K562 (cell line): ENCODE measurements at regions not wholly inside any gene's neighbourhood (a gene's known extent, or its start where the extent isn't known, plus 50 kb on each side); places are given as distances from the start of the nearest gene placed in this dataset.

Source experiments
- ATAC-seq: fragments of 200-7000 bp; cut with Tn5 transposase; 3 replicates; pipeline ENCODE4 v1.9.1; 2020; ENCODE audit warnings: moderate library complexity
- BruUV-seq: library from RNA; stranded (reverse); fragments of 400-500 nt; replicated peaks from 2 replicates; lab custom pipeline; 2021; lab: Mats Ljungman, UMichigan
- CTCF ChIA-PET: fragments of 300-600 bp; formaldehyde crosslinking; extraction: SDS; loops from one replicate; lab custom pipeline; 2021; ENCODE audit warnings: low intra/inter-chr PET ratio; lab: Yijun Ruan, JAX
- POLR2A ChIA-PET: fragments of 300-600, 350-650 bp; sonication (Branson Sonifier 250); formaldehyde crosslinking; extraction: SDS; loops from one replicate; lab custom pipeline; 2021; ENCODE audit warnings: antibody characterized with exemption, inconsistent platforms; lab: Yijun Ruan, JAX
- DNase-seq, 4 experiments: peaks; one replicate each; pipeline versions ENCODE4 v3.0.0 to v3.0.0-alpha.2; 2011 to 2018; ENCODE audit warnings: low spot score in 3 of 4, mixed read lengths in 3 of 4; ENCODE audit errors: extremely low read depth in 1 of 4
- FAIRE-seq: peaks from 2 replicates; lab custom pipeline; 2011; peaks lifted over from hg19 to GRCh38; lab: Jason Lieb, UNC
- H2AFZ ChIP-seq: 2 replicates; pipeline ENCODE4 v1.6.0; 2011; ENCODE audit warnings: low read depth, low read length, control low read depth, inconsistent platforms
- H3K27ac ChIP-seq: fragments of 200-600 bp; 3 replicates; pipeline ENCODE4 v1.8.0; 2011; ENCODE audit warnings: low read depth, mild to moderate bottlenecking, control low read depth, inconsistent platforms, low read length, moderate library complexity, mixed read lengths; ENCODE audit errors: extremely low read depth
- H3K27me3 ChIP-seq, 2 experiments: fragments of 300-600 bp in 1 of 2; 2 replicates in 1 of 2; 3 replicates in 1 of 2; pipeline versions ENCODE4 v1.6.0 to v1.8.0; 2011; ENCODE audit warnings: inconsistent platforms in 2 of 2, low read length in 2 of 2, mild to moderate bottlenecking in 1 of 2, mixed read lengths in 1 of 2, moderate library complexity in 1 of 2; ENCODE audit not compliant: control insufficient read depth in 2 of 2, insufficient read depth in 2 of 2
- H3K36me3 ChIP-seq: fragments of 300-600 bp; 3 replicates; pipeline ENCODE4 v1.8.0; 2011; ENCODE audit warnings: mild to moderate bottlenecking, low read length, inconsistent platforms; ENCODE audit not compliant: control insufficient read depth, insufficient read depth
- H3K4me1 ChIP-seq, 2 experiments: fragments of 200-600 bp in 1 of 2; replicated peaks in 1 of 2; 2 replicates in 1 of 2; 3 replicates in 1 of 2; pipeline versions ENCODE4 v1.5.1 to v1.8.0; 2011; ENCODE audit warnings: inconsistent platforms in 2 of 2, low read length in 2 of 2, mild to moderate bottlenecking in 1 of 2, mixed read lengths in 1 of 2, moderate library complexity in 1 of 2; ENCODE audit not compliant: control insufficient read depth in 2 of 2, insufficient read depth in 2 of 2
- H3K4me2 ChIP-seq: 2 replicates; pipeline ENCODE4 v1.6.1; 2011; ENCODE audit warnings: low read length, control low read depth, inconsistent platforms, mixed read lengths; ENCODE audit not compliant: insufficient read depth
- H3K4me3 ChIP-seq: fragments of 200-600 bp; sonication (generic), shearing (Covaris generic); 2 replicates; pipeline ENCODE4 v1.5.1; 2016; ENCODE audit warnings: control low read depth, inconsistent platforms
- H3K79me2 ChIP-seq: fragments of 200-600 bp; 3 replicates; pipeline ENCODE4 v1.8.0; 2011; ENCODE audit warnings: low read length, inconsistent platforms; ENCODE audit not compliant: control insufficient read depth, insufficient read depth
- H3K9ac ChIP-seq, 2 experiments: 2 replicates each; pipeline versions ENCODE4 v1.6.0 to v1.6.1; 2011; ENCODE audit warnings: low read depth in 2 of 2, low read length in 2 of 2, control low read depth in 1 of 2, inconsistent platforms in 1 of 2, mild to moderate bottlenecking in 1 of 2, mixed read lengths in 1 of 2; ENCODE audit not compliant: insufficient read depth in 1 of 2
- H3K9me1 ChIP-seq: one replicate; pipeline ENCODE4 v1.6.0; 2011; ENCODE audit warnings: inconsistent platforms, mild to moderate bottlenecking, low read length, moderate library complexity; ENCODE audit not compliant: control insufficient read depth, insufficient read depth
- H3K9me3 ChIP-seq: replicated peaks from 2 replicates; pipeline ENCODE4 v1.5.1; 2011; ENCODE audit warnings: low read depth, low read length, inconsistent platforms; ENCODE audit not compliant: control insufficient read depth, insufficient read depth
- H4K20me1 ChIP-seq: replicated peaks from 2 replicates; pipeline ENCODE4 v1.6.1; 2011; ENCODE audit warnings: low read length, inconsistent platforms, mixed read lengths; ENCODE audit not compliant: control insufficient read depth, insufficient read depth
- ARID3B ChIP-seq: fragments of 250-450 bp; sonication (Bioruptor Pico); IDR thresholded peaks from 2 replicates; pipeline ENCODE4 v1.4.0; 2020; ENCODE audit warnings: borderline replicate concordance
- DEAF1 ChIP-seq: fragments of 450-650 bp; formaldehyde crosslinking; IDR thresholded peaks from 2 replicates; pipeline ENCODE4 v1.4.0; 2020; ENCODE audit warnings: mild to moderate bottlenecking, moderate library complexity
- GABPB2 ChIP-seq: fragments of 250-450 bp; sonication (Bioruptor Pico); conservative IDR thresholded peaks from 2 replicates; pipeline ENCODE4 v1.5.1; 2021; ENCODE audit warnings: mild to moderate bottlenecking
- GTF2A2 ChIP-seq: IDR thresholded peaks from 2 replicates; pipeline ENCODE4 v1.6.1; 2016; ENCODE audit warnings: mild to moderate bottlenecking, missing genetic modification characterization, missing compliant biosample characterization
- NR0B1 ChIP-seq: fragments of 450-650 bp; IDR thresholded peaks from one replicate; pipeline ENCODE4 v1.6.1; 2018; ENCODE audit warnings: mild to moderate bottlenecking, moderate library complexity; ENCODE audit not compliant: partially characterized antibody
- RCOR1 ChIP-seq, 2 experiments: IDR thresholded peaks; 2 replicates each; pipeline ENCODE4 v1.6.1; 2012; ENCODE audit warnings: low read depth in 2 of 2, low read length in 2 of 2, borderline replicate concordance in 1 of 2, improper control_type of control experiment in 1 of 2
- ZNF696 ChIP-seq: fragments of 250-450 bp; sonication (Bioruptor Pico); conservative IDR thresholded peaks from 2 replicates; pipeline ENCODE4 v1.4.0; 2020; ENCODE audit warnings: mild to moderate bottlenecking, moderate library complexity
- ZNF780A ChIP-seq: fragments of 250-450 bp; sonication (Bioruptor Pico); IDR thresholded peaks from 2 replicates; pipeline ENCODE4 v1.5.0; 2021; ENCODE audit warnings: mild to moderate bottlenecking
- WGBS: fragments of 100-300 bp; shearing (Covaris generic); methylation state at CpG from one replicate; pipeline ENCODE4 v1.1.6; 2016; ENCODE audit warnings: low coverage, mixed read lengths; ENCODE audit not compliant: insufficient coverage; ENCODE audit errors: missing lambda C conversion rate; 5-methylcytosine and 5-hydroxymethylcytosine counted together
- in situ Hi-C: fragments of 300-500 bp; cut with MboI; formaldehyde crosslinking; loops from 4 replicates; pipeline ENCODE4 v1.15.0; 2018; ENCODE audit warnings: inconsistent platforms, mixed read lengths
- intact Hi-C: fragments of 100-400 bp; cut with micrococcal nuclease; formaldehyde crosslinking; loops from 2 replicates; pipeline ENCODE4 v1.14.2; 2022
- TF ChIP-seq, protein P1 (sequence below): fragments of 450-650 bp; formaldehyde crosslinking; conservative IDR thresholded peaks from 2 replicates; pipeline ENCODE4 v1.4.0; 2022; ENCODE audit warnings: mild to moderate bottlenecking, missing genetic modification characterization
- TF ChIP-seq, protein P2 (sequence below): fragments of 250-450 bp; sonication (Bioruptor Pico); IDR thresholded peaks from 2 replicates; pipeline ENCODE4 v1.5.0; 2021; ENCODE audit warnings: mild to moderate bottlenecking, moderate library complexity
- TF ChIP-seq, protein P3 (sequence below): fragments of 450-650 bp; formaldehyde crosslinking; IDR thresholded peaks from 2 replicates; pipeline ENCODE4 v1.4.0; 2020; ENCODE audit warnings: mild to moderate bottlenecking, mixed read lengths

DNA sequence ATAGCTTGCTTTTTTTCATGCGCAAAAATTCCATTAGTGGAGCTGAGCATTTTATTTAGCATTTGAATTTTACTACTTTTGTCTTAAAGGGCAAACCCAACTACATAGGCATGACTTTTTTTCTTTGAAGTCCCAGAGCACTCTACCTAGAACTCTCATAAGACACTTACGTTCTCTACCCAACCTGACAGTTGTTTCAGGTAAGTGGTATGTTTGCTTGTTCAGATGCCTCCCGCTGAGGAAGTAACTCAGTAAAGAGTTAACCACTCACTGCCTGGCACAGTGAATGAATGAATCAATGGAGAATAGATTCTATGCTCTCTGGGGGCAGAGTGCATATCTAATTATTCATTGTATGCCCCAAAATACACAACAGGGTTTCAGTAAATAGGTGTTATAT, 212.3 kb upstream of the PRDM1 start:
- H2AFZ ChIP-seq, result no peak overlapping the region
- no peak for TF ChIP-seq ZNF696 (CRISPR knock-in tag)
- TF ChIP-seq GABPB2 (CRISPR knock-in tag), result no peak
- no peak for TF ChIP-seq NR0B1
- no peak for TF ChIP-seq ARID3B (CRISPR knock-in tag)
- TF ChIP-seq GTF2A2 (tag), result no peak
- no peak for TF ChIP-seq RCOR1 (IDR thresholded peaks at IDR 0.05; ENCODE audit: borderline replicate concordance in 1 of 2, low read depth in 2 of 2, low read length in 2 of 2)
- TF ChIP-seq, protein P1, sequence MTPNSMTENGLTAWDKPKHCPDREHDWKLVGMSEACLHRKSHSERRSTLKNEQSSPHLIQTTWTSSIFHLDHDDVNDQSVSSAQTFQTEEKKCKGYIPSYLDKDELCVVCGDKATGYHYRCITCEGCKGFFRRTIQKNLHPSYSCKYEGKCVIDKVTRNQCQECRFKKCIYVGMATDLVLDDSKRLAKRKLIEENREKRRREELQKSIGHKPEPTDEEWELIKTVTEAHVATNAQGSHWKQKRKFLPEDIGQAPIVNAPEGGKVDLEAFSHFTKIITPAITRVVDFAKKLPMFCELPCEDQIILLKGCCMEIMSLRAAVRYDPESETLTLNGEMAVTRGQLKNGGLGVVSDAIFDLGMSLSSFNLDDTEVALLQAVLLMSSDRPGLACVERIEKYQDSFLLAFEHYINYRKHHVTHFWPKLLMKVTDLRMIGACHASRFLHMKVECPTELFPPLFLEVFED, result no peak
- TF ChIP-seq, protein P2, sequence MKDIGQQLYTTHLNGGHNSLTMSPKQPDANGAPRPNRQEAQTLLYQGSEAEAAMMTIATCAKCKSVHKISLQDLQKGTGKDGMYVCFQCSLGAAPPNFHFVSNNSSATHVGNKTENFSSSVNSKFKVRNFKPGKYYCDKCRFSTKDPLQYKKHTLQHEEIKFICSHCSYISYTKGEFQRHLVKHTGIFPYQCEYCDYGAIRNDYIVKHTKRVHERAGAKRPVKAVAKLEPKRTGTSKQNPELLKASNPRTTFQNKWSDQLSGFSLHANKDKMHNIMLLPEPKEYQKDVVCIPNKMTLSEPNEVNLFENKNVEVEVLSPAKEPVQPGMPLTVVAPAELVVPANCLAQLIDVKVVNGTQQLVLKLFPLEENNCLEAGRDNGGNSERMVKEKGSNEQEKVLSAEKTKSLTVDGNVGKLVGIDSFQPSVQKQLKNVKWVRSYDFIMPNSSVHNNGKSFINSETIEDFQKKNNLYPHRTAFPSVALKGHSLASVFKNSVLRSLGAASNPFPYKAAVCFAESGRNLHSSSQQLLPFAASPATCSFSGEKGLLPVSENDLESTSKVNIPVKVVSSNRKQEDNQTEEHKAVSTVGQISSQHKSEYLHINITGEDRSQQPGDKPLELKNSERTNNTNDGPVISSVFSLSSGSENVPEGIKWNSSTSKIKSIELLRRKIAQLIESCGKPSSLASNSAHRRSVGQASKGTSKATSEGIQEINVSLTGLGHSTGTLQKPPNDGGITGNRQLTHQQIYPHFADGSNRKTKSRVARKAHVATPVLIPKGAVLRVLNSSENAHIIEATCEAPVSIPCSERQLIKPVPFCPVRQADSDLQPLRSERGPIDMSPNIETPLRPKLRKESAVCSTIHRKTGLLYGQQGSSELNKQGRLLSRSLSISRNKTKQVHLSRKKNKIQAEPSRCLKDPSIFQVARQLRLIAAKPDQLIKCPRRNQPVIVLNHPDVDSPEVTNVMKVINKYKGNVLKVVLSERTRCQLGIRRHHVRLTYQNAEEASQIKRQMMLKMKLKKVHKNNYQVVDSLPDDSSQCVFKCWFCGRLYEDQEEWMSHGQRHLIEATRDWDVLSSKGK (CRISPR knock-in tag), result no peak
- TF ChIP-seq, protein P3, sequence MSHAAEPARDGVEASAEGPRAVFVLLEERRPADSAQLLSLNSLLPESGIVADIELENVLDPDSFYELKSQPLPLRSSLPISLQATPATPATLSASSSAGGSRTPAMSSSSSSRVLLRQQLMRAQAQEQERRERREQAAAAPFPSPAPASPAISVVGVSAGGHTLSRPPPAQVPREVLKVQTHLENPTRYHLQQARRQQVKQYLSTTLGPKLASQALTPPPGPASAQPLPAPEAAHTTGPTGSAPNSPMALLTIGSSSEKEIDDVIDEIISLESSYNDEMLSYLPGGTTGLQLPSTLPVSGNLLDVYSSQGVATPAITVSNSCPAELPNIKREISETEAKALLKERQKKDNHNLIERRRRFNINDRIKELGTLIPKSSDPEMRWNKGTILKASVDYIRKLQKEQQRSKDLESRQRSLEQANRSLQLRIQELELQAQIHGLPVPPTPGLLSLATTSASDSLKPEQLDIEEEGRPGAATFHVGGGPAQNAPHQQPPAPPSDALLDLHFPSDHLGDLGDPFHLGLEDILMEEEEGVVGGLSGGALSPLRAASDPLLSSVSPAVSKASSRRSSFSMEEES, result no peak
- TF ChIP-seq DEAF1 (CRISPR knock-in tag), result no peak
- TF ChIP-seq ZNF780A (CRISPR knock-in tag), result no peak

More for the DNA sequence above, 212.3 kb upstream of the PRDM1 start:
- Histone ChIP-seq H3K9me1 (no peaks in the 10 kb centered on the region), H3K9ac (no peak overlapping the region), H3K27me3 (peaks cover 4 to 16% of the 10 kb centered on the region in 2 experiments; a peak in 4 of 5 replicates), H3K79me2 (no peaks in the 10 kb centered on the region), H3K9me3 (no peaks in the 10 kb centered on the region), H3K4me2 (no peak overlapping the region), H3K4me1 (no peaks in the 10 kb centered on the region), H3K4me3 (no peak overlapping the region), H3K36me3 (no peaks in the 10 kb centered on the region), H4K20me1 (no peaks in the 10 kb centered on the region), H3K27ac (no peak overlapping the region)
- ATAC-seq, result no peak
- no TSS peak for BruUV-seq
- 4% methylated on average over 3 of the region's 3 CpGs for whole genome bisulfite sequencing
- intact Hi-C loops, result no loop called here
- FAIRE-seq, result no peak
- POLR2A ChIA-PET, result no interaction called here
- CTCF ChIA-PET, result interaction anchor here (0.7 kb wide), 1 partner anchor 128 kb away, joined by 3 read pairs; no protein-coding TSS in a partner anchor
- in situ Hi-C loops, result no loop called here
- DNase-seq, result no peak
